ENCODE measurements at regions not wholly inside any gene's neighbourhood (a gene's known extent, or its start where the extent isn't known, plus 50 kb on each side); places are given as distances from the start of the nearest gene placed in this dataset.

DNA sequence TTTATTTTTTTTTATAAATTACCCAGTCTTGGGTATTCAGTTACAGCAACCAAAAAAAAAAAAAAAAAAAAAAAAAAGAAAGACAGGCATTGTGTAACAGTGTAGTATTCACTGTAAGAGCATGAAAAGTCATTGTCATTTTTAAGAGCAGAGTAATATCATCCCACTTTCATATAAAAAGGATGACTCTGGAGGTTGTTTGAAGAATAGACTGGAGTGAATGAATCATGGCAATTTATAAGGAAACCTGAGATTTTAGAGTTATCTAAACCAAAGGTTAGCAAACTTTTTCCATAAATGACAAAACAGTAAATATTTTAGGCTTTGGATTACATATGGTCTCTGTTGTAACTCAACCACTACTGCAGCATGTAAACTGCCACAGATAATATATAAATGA lies 794.9 kb downstream of the NTRK3 start:
- Histone ChIP-seq H3K79me2 (replicated peaks; ENCODE audit: insufficient read depth) (no peaks in the 10 kb centered on the region), H4K20me1 (replicated peaks; ENCODE audit: insufficient read depth) (no peaks in the 10 kb centered on the region), H3K4me2 (no peak overlapping the region), H3F3A (replicated peaks; ENCODE audit: low read depth) (no peaks in the 10 kb centered on the region), H3K4me3 (no peak overlapping the region), H3K36me3 (ENCODE audit: insufficient read depth) (no peaks in the 10 kb centered on the region), H3K9me2 (ENCODE audit: insufficient read depth) (peaks cover 7% of the 10 kb centered on the region; the same call in 1 of the 2 replicates), H3K27ac (ENCODE audit: low read depth) (no peak overlapping the region), H2AFZ (no peak overlapping the region), H3K27me3 (ENCODE audit: insufficient read depth) (no peaks in the 10 kb centered on the region), H3K4me1 (ENCODE audit: insufficient read depth) (no peaks in the 10 kb centered on the region)
- Mint-ChIP-seq H3K36me3 (ENCODE audit: low read depth) (peaks cover 15% of the 10 kb centered on the region; the same call in 1 of the 3 replicates), H3K4me1 (peaks cover 6% of the 10 kb centered on the region; the same call in 2 of the 3 replicates), H3K9me3 (peaks cover 8% of the 10 kb centered on the region; the same call in 2 of the 3 replicates), H3K27me3 (ENCODE audit: insufficient read depth, low read depth, poor library complexity) (no peaks in the 10 kb centered on the region), H3K27ac (no peak overlapping the region), H3K4me3 (no peak overlapping the region)
- ATAC-seq (no peak), DNase-seq (ENCODE audit: low spot score) (no peak)
- TF ChIP-seq, protein P1, sequence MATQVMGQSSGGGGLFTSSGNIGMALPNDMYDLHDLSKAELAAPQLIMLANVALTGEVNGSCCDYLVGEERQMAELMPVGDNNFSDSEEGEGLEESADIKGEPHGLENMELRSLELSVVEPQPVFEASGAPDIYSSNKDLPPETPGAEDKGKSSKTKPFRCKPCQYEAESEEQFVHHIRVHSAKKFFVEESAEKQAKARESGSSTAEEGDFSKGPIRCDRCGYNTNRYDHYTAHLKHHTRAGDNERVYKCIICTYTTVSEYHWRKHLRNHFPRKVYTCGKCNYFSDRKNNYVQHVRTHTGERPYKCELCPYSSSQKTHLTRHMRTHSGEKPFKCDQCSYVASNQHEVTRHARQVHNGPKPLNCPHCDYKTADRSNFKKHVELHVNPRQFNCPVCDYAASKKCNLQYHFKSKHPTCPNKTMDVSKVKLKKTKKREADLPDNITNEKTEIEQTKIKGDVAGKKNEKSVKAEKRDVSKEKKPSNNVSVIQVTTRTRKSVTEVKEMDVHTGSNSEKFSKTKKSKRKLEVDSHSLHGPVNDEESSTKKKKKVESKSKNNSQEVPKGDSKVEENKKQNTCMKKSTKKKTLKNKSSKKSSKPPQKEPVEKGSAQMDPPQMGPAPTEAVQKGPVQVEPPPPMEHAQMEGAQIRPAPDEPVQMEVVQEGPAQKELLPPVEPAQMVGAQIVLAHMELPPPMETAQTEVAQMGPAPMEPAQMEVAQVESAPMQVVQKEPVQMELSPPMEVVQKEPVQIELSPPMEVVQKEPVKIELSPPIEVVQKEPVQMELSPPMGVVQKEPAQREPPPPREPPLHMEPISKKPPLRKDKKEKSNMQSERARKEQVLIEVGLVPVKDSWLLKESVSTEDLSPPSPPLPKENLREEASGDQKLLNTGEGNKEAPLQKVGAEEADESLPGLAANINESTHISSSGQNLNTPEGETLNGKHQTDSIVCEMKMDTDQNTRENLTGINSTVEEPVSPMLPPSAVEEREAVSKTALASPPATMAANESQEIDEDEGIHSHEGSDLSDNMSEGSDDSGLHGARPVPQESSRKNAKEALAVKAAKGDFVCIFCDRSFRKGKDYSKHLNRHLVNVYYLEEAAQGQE (IDR thresholded peaks at IDR 0.05; ENCODE audit: unreplicated experiment) = no peak
- TF ChIP-seq, protein P2, sequence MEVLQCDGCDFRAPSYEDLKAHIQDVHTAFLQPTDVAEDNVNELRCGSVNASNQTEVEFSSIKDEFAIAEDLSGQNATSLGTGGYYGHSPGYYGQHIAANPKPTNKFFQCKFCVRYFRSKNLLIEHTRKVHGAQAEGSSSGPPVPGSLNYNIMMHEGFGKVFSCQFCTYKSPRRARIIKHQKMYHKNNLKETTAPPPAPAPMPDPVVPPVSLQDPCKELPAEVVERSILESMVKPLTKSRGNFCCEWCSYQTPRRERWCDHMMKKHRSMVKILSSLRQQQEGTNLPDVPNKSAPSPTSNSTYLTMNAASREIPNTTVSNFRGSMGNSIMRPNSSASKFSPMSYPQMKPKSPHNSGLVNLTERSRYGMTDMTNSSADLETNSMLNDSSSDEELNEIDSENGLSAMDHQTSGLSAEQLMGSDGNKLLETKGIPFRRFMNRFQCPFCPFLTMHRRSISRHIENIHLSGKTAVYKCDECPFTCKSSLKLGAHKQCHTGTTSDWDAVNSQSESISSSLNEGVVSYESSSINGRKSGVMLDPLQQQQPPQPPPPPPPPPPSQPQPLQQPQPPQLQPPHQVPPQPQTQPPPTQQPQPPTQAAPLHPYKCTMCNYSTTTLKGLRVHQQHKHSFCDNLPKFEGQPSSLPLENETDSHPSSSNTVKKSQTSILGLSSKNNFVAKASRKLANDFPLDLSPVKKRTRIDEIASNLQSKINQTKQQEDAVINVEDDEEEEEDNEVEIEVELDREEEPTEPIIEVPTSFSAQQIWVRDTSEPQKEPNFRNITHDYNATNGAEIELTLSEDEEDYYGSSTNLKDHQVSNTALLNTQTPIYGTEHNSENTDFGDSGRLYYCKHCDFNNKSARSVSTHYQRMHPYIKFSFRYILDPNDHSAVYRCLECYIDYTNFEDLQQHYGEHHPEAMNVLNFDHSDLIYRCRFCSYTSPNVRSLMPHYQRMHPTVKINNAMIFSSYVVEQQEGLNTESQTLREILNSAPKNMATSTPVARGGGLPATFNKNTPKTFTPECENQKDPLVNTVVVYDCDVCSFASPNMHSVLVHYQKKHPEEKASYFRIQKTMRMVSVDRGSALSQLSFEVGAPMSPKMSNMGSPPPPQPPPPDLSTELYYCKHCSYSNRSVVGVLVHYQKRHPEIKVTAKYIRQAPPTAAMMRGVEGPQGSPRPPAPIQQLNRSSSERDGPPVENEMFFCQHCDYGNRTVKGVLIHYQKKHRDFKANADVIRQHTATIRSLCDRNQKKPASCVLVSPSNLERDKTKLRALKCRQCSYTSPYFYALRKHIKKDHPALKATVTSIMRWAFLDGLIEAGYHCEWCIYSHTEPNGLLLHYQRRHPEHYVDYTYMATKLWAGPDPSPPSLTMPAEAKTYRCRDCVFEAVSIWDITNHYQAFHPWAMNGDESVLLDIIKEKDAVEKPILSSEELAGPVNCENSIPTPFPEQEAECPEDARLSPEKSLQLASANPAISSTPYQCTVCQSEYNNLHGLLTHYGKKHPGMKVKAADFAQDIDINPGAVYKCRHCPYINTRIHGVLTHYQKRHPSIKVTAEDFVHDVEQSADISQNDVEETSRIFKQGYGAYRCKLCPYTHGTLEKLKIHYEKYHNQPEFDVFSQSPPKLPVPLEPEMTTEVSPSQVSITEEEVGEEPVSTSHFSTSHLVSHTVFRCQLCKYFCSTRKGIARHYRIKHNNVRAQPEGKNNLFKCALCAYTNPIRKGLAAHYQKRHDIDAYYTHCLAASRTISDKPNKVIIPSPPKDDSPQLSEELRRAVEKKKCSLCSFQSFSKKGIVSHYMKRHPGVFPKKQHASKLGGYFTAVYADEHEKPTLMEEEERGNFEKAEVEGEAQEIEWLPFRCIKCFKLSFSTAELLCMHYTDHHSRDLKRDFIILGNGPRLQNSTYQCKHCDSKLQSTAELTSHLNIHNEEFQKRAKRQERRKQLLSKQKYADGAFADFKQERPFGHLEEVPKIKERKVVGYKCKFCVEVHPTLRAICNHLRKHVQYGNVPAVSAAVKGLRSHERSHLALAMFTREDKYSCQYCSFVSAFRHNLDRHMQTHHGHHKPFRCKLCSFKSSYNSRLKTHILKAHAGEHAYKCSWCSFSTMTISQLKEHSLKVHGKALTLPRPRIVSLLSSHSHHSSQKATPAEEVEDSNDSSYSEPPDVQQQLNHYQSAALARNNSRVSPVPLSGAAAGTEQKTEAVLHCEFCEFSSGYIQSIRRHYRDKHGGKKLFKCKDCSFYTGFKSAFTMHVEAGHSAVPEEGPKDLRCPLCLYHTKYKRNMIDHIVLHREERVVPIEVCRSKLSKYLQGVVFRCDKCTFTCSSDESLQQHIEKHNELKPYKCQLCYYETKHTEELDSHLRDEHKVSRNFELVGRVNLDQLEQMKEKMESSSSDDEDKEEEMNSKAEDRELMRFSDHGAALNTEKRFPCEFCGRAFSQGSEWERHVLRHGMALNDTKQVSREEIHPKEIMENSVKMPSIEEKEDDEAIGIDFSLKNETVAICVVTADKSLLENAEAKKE (CRISPR knock-in tag; IDR thresholded peaks at IDR 0.05) = no peak
- no peak for TF ChIP-seq POLR2AphosphoS5 (IDR thresholded peaks at IDR 0.05; ENCODE audit: low read depth)
- no peak for TF ChIP-seq NANOG (IDR thresholded peaks at IDR 0.05; ENCODE audit: borderline replicate concordance)
- TF ChIP-seq ZNF331 (CRISPR knock-in tag; IDR thresholded peaks at IDR 0.05; ENCODE audit: low read depth) = no peak
- TF ChIP-seq JUNB (IDR thresholded peaks at IDR 0.05; ENCODE audit: unreplicated experiment) = no peak
